GM23248 (cell line): ENCODE measurements at regions not wholly inside any gene's neighbourhood (a gene's known extent, or its start where the extent isn't known, plus 50 kb on each side); places are given as distances from the start of the nearest gene placed in this dataset.
A peak's percentile ranks its signal among the peaks of the same experiment; 100 is the strongest.

ENCODE experiments used
- DNase-seq: peaks from one replicate; pipeline ENCODE4 v3.0.0-alpha.2; 2015
- H2AFZ ChIP-seq: fragments of 200-600 bp; sonication (generic); 2 replicates; pipeline ENCODE4 v1.6.1; 2016; ENCODE audit warnings: antibody characterized with exemption
- H3F3A ChIP-seq: fragments of 200-600 bp; sonication (generic); 2 replicates; pipeline ENCODE4 v1.6.1; 2016; ENCODE audit warnings: mild to moderate bottlenecking, antibody characterized with exemption, mixed run types; ENCODE audit not compliant: insufficient read depth
- H3K27ac ChIP-seq: fragments of 200-600 bp; sonication (generic); 2 replicates; pipeline ENCODE4 v1.5.1; 2016; ENCODE audit warnings: mild to moderate bottlenecking
- H3K27me3 ChIP-seq: fragments of 200-600 bp; sonication (generic); replicated peaks from 2 replicates; pipeline ENCODE4 v1.6.1; 2016; ENCODE audit warnings: mild to moderate bottlenecking; ENCODE audit not compliant: insufficient read depth
- H3K36me3 ChIP-seq: fragments of 200-600 bp; sonication (generic); 2 replicates; pipeline ENCODE4 v1.6.1; 2016; ENCODE audit warnings: low read depth, mild to moderate bottlenecking
- H3K4me1 ChIP-seq: fragments of 200-600 bp; sonication (generic); 2 replicates; pipeline ENCODE4 v1.6.1; 2016; ENCODE audit warnings: mild to moderate bottlenecking; ENCODE audit not compliant: insufficient read depth
- H3K4me2 ChIP-seq: fragments of 200-600 bp; sonication (generic); one replicate; pipeline ENCODE4 v1.6.1; 2016; ENCODE audit warnings: mild to moderate bottlenecking; ENCODE audit not compliant: unreplicated experiment
- H3K4me3 ChIP-seq: fragments of 200-600 bp; sonication (generic); 2 replicates; pipeline ENCODE4 v1.5.1; 2016; ENCODE audit warnings: mild to moderate bottlenecking
- H3K79me2 ChIP-seq: fragments of 200-600 bp; sonication (generic); 2 replicates; pipeline ENCODE4 v1.6.1; 2016; ENCODE audit warnings: mild to moderate bottlenecking; ENCODE audit not compliant: insufficient read depth
- H3K9ac ChIP-seq: fragments of 200-600 bp; sonication (generic); 2 replicates; pipeline ENCODE4 v1.6.1; 2016; ENCODE audit warnings: mild to moderate bottlenecking
- H3K9me2 ChIP-seq: fragments of 200-600 bp; sonication (generic); 2 replicates; pipeline ENCODE4 v1.6.1; 2016; ENCODE audit warnings: mixed run types, mild to moderate bottlenecking, moderate library complexity; ENCODE audit not compliant: insufficient read depth
- H3K9me3 ChIP-seq: fragments of 200-600 bp; sonication (generic); one replicate; pipeline ENCODE4 v1.6.1; 2017; ENCODE audit warnings: low read depth
- H4K20me1 ChIP-seq: fragments of 200-600 bp; sonication (generic); 2 replicates; pipeline ENCODE4 v1.6.0; 2016; ENCODE audit not compliant: insufficient read depth
- EZH2 ChIP-seq: fragments of 200-600 bp; sonication (generic); IDR thresholded peaks from 2 replicates; pipeline ENCODE4 v1.6.1; 2018; ENCODE audit warnings: antibody characterized with exemption, mild to moderate bottlenecking; ENCODE audit not compliant: insufficient read depth, poor library complexity, severe bottlenecking
- EZH2phosphoT487 ChIP-seq: fragments of 200-600 bp; sonication (generic); IDR thresholded peaks from 2 replicates; pipeline ENCODE4 v1.6.1; 2018; ENCODE audit warnings: antibody characterized with exemption, moderate library complexity, mild to moderate bottlenecking, low read depth; ENCODE audit not compliant: insufficient read depth
- WGBS, 2 experiments: methylation state at CpG; one replicate each; pipeline ENCODE4 v1.1.6; 2015 to 2017; ENCODE audit warnings: low lambda C conversion rate in 2 of 2, low coverage in 1 of 2; ENCODE audit errors: missing lambda C conversion rate in 2 of 2; 5-methylcytosine and 5-hydroxymethylcytosine counted together
- in situ Hi-C: fragments of 300-500 bp; cut with MboI; formaldehyde crosslinking; loops from 2 replicates; pipeline ENCODE4 v1.15.0; 2020

- 32 to 34% methylated on average over 5 of the region's 5 CpGs for WGBS, 2 experiments
- Histone ChIP-seq H3K9me2 (no peaks in the 10 kb centered on the region), H3F3A (no peaks in the 10 kb centered on the region), H3K9ac (no peak overlapping the region), H3K4me3 (no peak overlapping the region), H3K36me3 (no peaks in the 10 kb centered on the region), H3K4me2 (no peak overlapping the region), H3K79me2 (no peaks in the 10 kb centered on the region), H3K9me3 (no peaks in the 10 kb centered on the region), H3K4me1 (no peaks in the 10 kb centered on the region), H3K27me3 (no peaks in the 10 kb centered on the region), H3K27ac (no peak overlapping the region), H4K20me1 (no peaks in the 10 kb centered on the region), H2AFZ (no peak overlapping the region)
- DNase-seq = peak; percentile 27
- TF ChIP-seq EZH2phosphoT487 = no peak
- TF ChIP-seq EZH2 = no peak
- in situ Hi-C loops = no loop called here
Observed at GRCh38 chr20:19003366-19004336, 190.1 kb downstream of the SCP2D1 start.

DNA sequence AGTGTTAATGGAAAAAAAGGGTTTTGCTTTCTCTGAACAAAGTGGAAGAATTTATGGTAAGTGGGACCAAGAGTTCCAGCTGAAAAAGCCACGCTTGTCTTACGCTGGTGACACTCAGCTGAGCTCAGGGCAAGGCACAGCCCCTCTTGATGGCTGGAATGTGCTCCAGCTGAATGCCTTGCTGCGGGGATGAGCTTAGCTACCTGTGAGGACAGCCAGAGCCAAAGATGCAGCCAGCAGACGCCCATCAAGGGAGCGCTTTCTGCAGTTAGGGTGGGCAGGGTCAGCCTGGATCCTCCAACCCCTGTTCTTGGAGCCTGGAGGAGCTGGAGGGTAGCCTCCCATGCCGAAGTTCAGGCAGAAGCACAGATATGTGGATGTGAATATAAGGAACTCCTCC, 191.4 kb downstream of the SCP2D1 start:
- Histone ChIP-seq H3K4me2 (no peak overlapping the region), H3K79me2 (no peaks in the 10 kb centered on the region), H3K9me2 (no peaks in the 10 kb centered on the region), H3K27ac (no peak overlapping the region), H3K9ac (no peak overlapping the region), H2AFZ (no peak overlapping the region), H3K36me3 (no peaks in the 10 kb centered on the region), H3K27me3 (no peaks in the 10 kb centered on the region), H3F3A (no peaks in the 10 kb centered on the region), H3K4me3 (no peak overlapping the region), H3K9me3 (no peaks in the 10 kb centered on the region), H4K20me1 (no peaks in the 10 kb centered on the region), H3K4me1 (no peaks in the 10 kb centered on the region)
- 40 to 52% methylated on average over 6 of the region's 6 CpGs for WGBS, 2 experiments
- in situ Hi-C loops = no loop called here
- TF ChIP-seq EZH2phosphoT487 = no peak
- no peak for TF ChIP-seq EZH2
- DNase-seq = no peak

- Histone ChIP-seq H3K27ac (no peak overlapping the region), H4K20me1 (no peaks in the 10 kb centered on the region), H3K9ac (no peak overlapping the region), H3K79me2 (no peaks in the 10 kb centered on the region), H3K36me3 (no peaks in the 10 kb centered on the region), H3K4me3 (no peak overlapping the region), H3K27me3 (no peaks in the 10 kb centered on the region), H3K9me2 (no peaks in the 10 kb centered on the region), H3F3A (no peaks in the 10 kb centered on the region), H3K4me2 (no peak overlapping the region), H3K9me3 (no peaks in the 10 kb centered on the region), H2AFZ (no peak overlapping the region), H3K4me1 (no peaks in the 10 kb centered on the region)
- in situ Hi-C loops = no loop called here
- 33 to 39% methylated on average over 5 of the region's 5 CpGs for WGBS, 2 experiments
- DNase-seq = no peak
- TF ChIP-seq EZH2 (no peak), EZH2phosphoT487 (no peak)
Observed at GRCh38 chr20:19008497-19008896, 194.9 kb downstream of the SCP2D1 start.

DNA sequence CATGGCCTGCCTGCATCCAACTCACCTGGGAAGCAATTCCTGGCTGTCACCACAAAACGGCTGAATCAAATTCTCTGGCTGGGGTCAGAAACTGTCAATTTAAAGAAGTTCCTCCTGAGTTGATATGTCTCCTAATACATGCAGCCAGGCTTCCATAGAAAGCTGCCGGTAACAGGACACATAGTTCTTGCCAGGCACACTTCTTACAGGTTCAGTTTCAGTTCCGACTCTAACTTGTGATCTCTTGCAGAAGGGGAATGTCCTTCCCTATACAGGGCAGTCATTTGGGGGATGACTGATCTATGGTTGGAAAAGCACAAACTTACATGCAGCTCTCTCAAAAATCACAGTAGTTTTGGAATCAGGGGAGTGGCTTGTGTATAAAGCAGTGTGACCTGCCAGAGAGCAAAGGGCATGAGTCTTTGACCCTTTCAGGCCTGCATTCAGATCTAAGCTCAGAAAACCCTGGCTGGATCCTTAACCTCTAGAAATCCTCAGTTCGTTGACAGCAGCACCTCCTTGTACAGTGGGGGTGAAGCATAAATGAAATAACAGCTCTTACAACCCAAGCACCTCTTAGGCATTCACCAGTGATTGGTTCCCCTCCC, 195.6 kb downstream of the SCP2D1 start:
- no peaks in the 10 kb centered on the region for H3K79me2 ChIP-seq
- in situ Hi-C loops = no loop called here
- H4K20me1 ChIP-seq = no peaks in the 10 kb centered on the region
- DNase-seq = no peak
- H3K4me2 ChIP-seq = no peak overlapping the region
- no peaks in the 10 kb centered on the region for H3K27me3 ChIP-seq
- H3K4me1 ChIP-seq = no peaks in the 10 kb centered on the region
- H3K27ac ChIP-seq = no peak overlapping the region
- no peaks in the 10 kb centered on the region for H3F3A ChIP-seq
- no peak for TF ChIP-seq EZH2phosphoT487
- no peak for TF ChIP-seq EZH2
- H3K9me3 ChIP-seq = no peaks in the 10 kb centered on the region
- no peaks in the 10 kb centered on the region for H3K36me3 ChIP-seq
- no peaks in the 10 kb centered on the region for H3K9me2 ChIP-seq
- H3K4me3 ChIP-seq = no peak overlapping the region
- H3K9ac ChIP-seq = no peak overlapping the region
- H2AFZ ChIP-seq = no peak overlapping the region
- WGBS, 2 experiments = 34 to 48% methylated on average over 4 of the region's 4 CpGs
